Amniotic epithelial cell (primary cell): ENCODE measurements at regions not wholly inside any gene's neighbourhood (a gene's known extent, or its start where the extent isn't known, plus 50 kb on each side); places are given as distances from the start of the nearest gene placed in this dataset.

Source experiments
- DNase-seq: peaks from one replicate; pipeline ENCODE4 v3.0.0-alpha.2; 2010; ENCODE audit warnings: low read depth

GRCh38 chr12:113521708-113522107 is 50.0 kb upstream of the LHX5 start:
- DNase-seq = no peak
